ENCODE measurements at regions not wholly inside any gene's neighbourhood (a gene's known extent, or its start where the extent isn't known, plus 50 kb on each side); places are given as distances from the start of the nearest gene placed in this dataset.

DNA sequence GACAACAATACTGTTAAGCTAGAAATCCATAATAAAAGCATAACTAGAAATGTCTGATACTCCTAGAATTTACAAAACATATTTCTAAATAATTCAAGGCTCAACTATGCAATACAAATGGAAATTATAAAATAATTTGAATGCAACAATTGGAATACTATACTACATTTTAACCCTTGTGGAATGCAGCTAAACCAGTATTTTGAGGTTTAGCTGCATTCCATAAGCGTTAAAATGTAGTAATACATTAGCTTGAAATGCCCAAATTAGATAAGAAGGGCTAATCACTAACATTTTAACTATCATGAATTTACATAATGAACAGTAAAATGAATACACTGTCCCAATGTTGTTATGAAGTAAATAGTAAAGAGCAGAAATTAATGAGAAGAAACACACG lies 617.2 kb upstream of the CHORDC1 start:
- TF ChIP-seq EP300 (IDR thresholded peaks at IDR 0.05) (no peak), POLR2AphosphoS5 (IDR thresholded peaks at IDR 0.05) (no peak), POLR2A (IDR thresholded peaks at IDR 0.05; ENCODE audit: low read depth) (no peak)
- TF ChIP-seq, protein P1, sequence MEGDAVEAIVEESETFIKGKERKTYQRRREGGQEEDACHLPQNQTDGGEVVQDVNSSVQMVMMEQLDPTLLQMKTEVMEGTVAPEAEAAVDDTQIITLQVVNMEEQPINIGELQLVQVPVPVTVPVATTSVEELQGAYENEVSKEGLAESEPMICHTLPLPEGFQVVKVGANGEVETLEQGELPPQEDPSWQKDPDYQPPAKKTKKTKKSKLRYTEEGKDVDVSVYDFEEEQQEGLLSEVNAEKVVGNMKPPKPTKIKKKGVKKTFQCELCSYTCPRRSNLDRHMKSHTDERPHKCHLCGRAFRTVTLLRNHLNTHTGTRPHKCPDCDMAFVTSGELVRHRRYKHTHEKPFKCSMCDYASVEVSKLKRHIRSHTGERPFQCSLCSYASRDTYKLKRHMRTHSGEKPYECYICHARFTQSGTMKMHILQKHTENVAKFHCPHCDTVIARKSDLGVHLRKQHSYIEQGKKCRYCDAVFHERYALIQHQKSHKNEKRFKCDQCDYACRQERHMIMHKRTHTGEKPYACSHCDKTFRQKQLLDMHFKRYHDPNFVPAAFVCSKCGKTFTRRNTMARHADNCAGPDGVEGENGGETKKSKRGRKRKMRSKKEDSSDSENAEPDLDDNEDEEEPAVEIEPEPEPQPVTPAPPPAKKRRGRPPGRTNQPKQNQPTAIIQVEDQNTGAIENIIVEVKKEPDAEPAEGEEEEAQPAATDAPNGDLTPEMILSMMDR (IDR thresholded peaks at IDR 0.05), result no peak
